Keratinocyte (primary cell): ENCODE measurements at regions not wholly inside any gene's neighbourhood (a gene's known extent, or its start where the extent isn't known, plus 50 kb on each side); places are given as distances from the start of the nearest gene placed in this dataset.

ENCODE experiments used
- CTCF ChIP-seq, 3 experiments: IDR thresholded peaks in 1 of 3; conservative IDR thresholded peaks in 1 of 3; optimal IDR thresholded peaks in 1 of 3; 2 replicates in 2 of 3; 3 replicates in 1 of 3; pipeline versions ENCODE3 to v1.5.1; 2011; ENCODE audit warnings: low read length in 3 of 3, mild to moderate bottlenecking in 3 of 3, moderate library complexity in 2 of 3, control low read depth in 1 of 3, inconsistent platforms in 1 of 3; ENCODE audit not compliant: insufficient read depth in 2 of 3; ENCODE audit errors: extremely low read depth in 1 of 3
- EZH2 ChIP-seq: IDR thresholded peaks from one replicate; pipeline ENCODE4 v1.6.1; 2012; ENCODE audit warnings: inconsistent platforms, mild to moderate bottlenecking, low read length, moderate library complexity

DNA sequence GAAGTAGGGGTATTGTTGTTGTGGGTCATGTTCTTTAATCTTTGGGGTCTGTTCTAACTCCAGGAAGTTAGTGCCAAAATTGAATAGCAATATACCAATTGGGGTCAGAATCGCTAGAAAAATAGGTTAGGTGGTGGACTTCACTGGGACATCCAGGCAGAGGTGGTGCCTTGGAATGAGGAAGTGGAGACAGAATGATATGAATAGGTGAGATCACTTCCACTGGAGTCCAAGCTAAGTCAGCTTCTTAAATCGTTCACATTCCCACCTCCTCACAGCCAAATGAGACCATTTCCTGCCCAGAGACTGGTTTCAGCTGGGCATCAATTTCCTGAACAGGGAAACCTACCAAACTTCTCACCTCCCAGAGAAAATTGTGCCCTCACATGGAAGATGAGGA, 137.8 kb upstream of the RAB4A start:
- TF ChIP-seq CTCF (optimal IDR thresholded peaks at IDR 0.05 in 1 of 3, IDR thresholded peaks at IDR 0.05 in 1 of 3, conservative IDR thresholded peaks at IDR 0.05 in 1 of 3; ENCODE audit: extremely low read depth in 1 of 3, insufficient read depth in 2 of 3, low read length in 3 of 3): no peak
- TF ChIP-seq EZH2: no peak
